CD14-positive monocyte (primary cell): ENCODE measurements at regions not wholly inside any gene's neighbourhood (a gene's known extent, or its start where the extent isn't known, plus 50 kb on each side); places are given as distances from the start of the nearest gene placed in this dataset.
"Not testable (repeated sequence)": the region's sequence is repeated elsewhere in the genome, so short reads cannot be mapped to it uniquely, and the experiment has no call there.

Source experiments
- DNase-seq, 3 donors: peaks; one replicate each; pipeline ENCODE4 v3.0.0-alpha.2; 2011 to 2022
- H2AFZ ChIP-seq: 2 replicates; pipeline ENCODE4 v1.6.0; 2012; ENCODE audit warnings: mild to moderate bottlenecking, low read depth, low read length, inconsistent platforms; ENCODE audit not compliant: insufficient read depth, poor library complexity, severe bottlenecking
- H3K27ac ChIP-seq, 2 donors: 1 replicate in 1 of 2; 2 replicates in 1 of 2; pipeline ENCODE4 v1.5.1; 2012 to 2013; ENCODE audit warnings: low read length in 2 of 2, control low read depth in 1 of 2, inconsistent platforms in 1 of 2, low read depth in 1 of 2, mild to moderate bottlenecking in 1 of 2
- H3K27me3 ChIP-seq, 2 donors: one replicate each; pipeline versions ENCODE4 v1.6.0 to v1.6.1; 2011 to 2013; ENCODE audit warnings: low read length in 2 of 2; ENCODE audit not compliant: control insufficient read depth in 2 of 2, insufficient read depth in 2 of 2
- H3K36me3 ChIP-seq, 2 donors: replicated peaks in 1 of 2; 1 replicate in 1 of 2; 2 replicates in 1 of 2; pipeline versions ENCODE4 v1.5.1 to v1.6.1; 2012 to 2013; ENCODE audit warnings: low read length in 2 of 2, control low read depth in 1 of 2, inconsistent platforms in 1 of 2, mild to moderate bottlenecking in 1 of 2; ENCODE audit not compliant: insufficient read depth in 2 of 2, control insufficient read depth in 1 of 2
- H3K4me1 ChIP-seq, 2 donors: 1 replicate in 1 of 2; 2 replicates in 1 of 2; pipeline versions ENCODE4 v1.5.1 to v1.6.1; 2012 to 2013; ENCODE audit warnings: low read length in 2 of 2, control low read depth in 1 of 2, inconsistent platforms in 1 of 2, mild to moderate bottlenecking in 1 of 2, moderate library complexity in 1 of 2; ENCODE audit not compliant: insufficient read depth in 2 of 2, control insufficient read depth in 1 of 2
- H3K4me2 ChIP-seq: replicated peaks from 2 replicates; pipeline ENCODE3; 2012; ENCODE audit warnings: low read length, moderate library complexity, mild to moderate bottlenecking; ENCODE audit not compliant: poor library complexity, severe bottlenecking; ENCODE audit errors: extremely low read depth
- H3K4me3 ChIP-seq, 3 experiments: fragments of 200-600 bp in 1 of 3; sonication (generic) in 1 of 3; replicated peaks in 1 of 3; 1 replicate in 2 of 3; 2 replicates in 1 of 3; pipeline ENCODE4 v1.5.1; 2011 to 2013; ENCODE audit warnings: low read length in 3 of 3, mild to moderate bottlenecking in 3 of 3, control low read depth in 2 of 3, low read depth in 2 of 3, inconsistent platforms in 1 of 3, moderate library complexity in 1 of 3
- H3K79me2 ChIP-seq: 2 replicates; pipeline ENCODE4 v1.6.0; 2012; ENCODE audit warnings: mild to moderate bottlenecking, control low read depth, inconsistent platforms, low read length, moderate library complexity; ENCODE audit not compliant: insufficient read depth
- H3K9ac ChIP-seq: 2 replicates; pipeline ENCODE4 v1.6.0; 2017; ENCODE audit warnings: low read length, mild to moderate bottlenecking; ENCODE audit not compliant: insufficient read depth, poor library complexity, severe bottlenecking
- H3K9me3 ChIP-seq, 2 donors: replicated peaks in 1 of 2; 1 replicate in 1 of 2; 2 replicates in 1 of 2; pipeline versions ENCODE4 v1.5.1 to v1.6.1; 2012 to 2013; ENCODE audit warnings: low read length in 2 of 2, control low read depth in 1 of 2; ENCODE audit not compliant: control insufficient read depth in 1 of 2, insufficient read depth in 1 of 2
- H4K20me1 ChIP-seq: 2 replicates; pipeline ENCODE4 v1.6.0; 2012; ENCODE audit warnings: mild to moderate bottlenecking, low read length, control low read depth, moderate library complexity; ENCODE audit not compliant: insufficient read depth
- H3K27ac Mint-ChIP-seq, 7 donors: one replicate each; pipeline ENCODE4 v1.8.0; 2020; ENCODE audit warnings: mild to moderate bottlenecking in 7 of 7, mixed read lengths in 7 of 7, moderate library complexity in 6 of 7, inconsistent platforms in 2 of 7
- H3K27me3 Mint-ChIP-seq, 3 donors: one replicate each; pipeline ENCODE4 v1.8.0; 2021 to 2022; ENCODE audit warnings: low read depth in 3 of 3, mild to moderate bottlenecking in 3 of 3, mixed read lengths in 3 of 3, moderate library complexity in 3 of 3, inconsistent platforms in 1 of 3
- H3K36me3 Mint-ChIP-seq, 2 donors: one replicate each; pipeline ENCODE4 v1.8.0; 2020; ENCODE audit warnings: mixed read lengths in 2 of 2, inconsistent platforms in 1 of 2, mild to moderate bottlenecking in 1 of 2
- H3K4me1 Mint-ChIP-seq: one replicate; pipeline ENCODE4 v1.8.0; 2020; ENCODE audit warnings: mild to moderate bottlenecking, mixed read lengths
- H3K4me3 Mint-ChIP-seq, 2 donors: one replicate each; pipeline ENCODE4 v1.8.0; 2020; ENCODE audit warnings: mild to moderate bottlenecking in 2 of 2, mixed read lengths in 2 of 2, moderate library complexity in 1 of 2
- H3K9me3 Mint-ChIP-seq, 7 donors: one replicate each; pipeline ENCODE4 v1.8.0; 2020 to 2022; ENCODE audit warnings: mixed read lengths in 7 of 7, mild to moderate bottlenecking in 6 of 7, moderate library complexity in 6 of 7, inconsistent platforms in 2 of 7
- WGBS: methylation state at CpG from one replicate; pipeline ENCODE4 v1.1.5; 2013; ENCODE audit warnings: missing lambda C conversion rate; ENCODE audit not compliant: insufficient coverage; 5-methylcytosine and 5-hydroxymethylcytosine counted together
- intact Hi-C, 2 donors: fragments of 100-400 bp; cut with micrococcal nuclease; formaldehyde crosslinking; loops; one replicate each; pipeline versions ENCODE4 v1.15.0 to v1.15.1; 2023

GRCh38 chr18:14336017-14336416, 203.8 kb upstream of the ZNF519 start:
- H3K27ac ChIP-seq, intact Hi-C loops, DNase-seq, H3K4me2 ChIP-seq, H4K20me1 ChIP-seq, H3K27me3 ChIP-seq, H2AFZ ChIP-seq, H3K4me3 Mint-ChIP-seq, H3K79me2 ChIP-seq, H3K27me3 Mint-ChIP-seq, H3K36me3 ChIP-seq, H3K4me3 ChIP-seq, H3K4me1 Mint-ChIP-seq, H3K27ac Mint-ChIP-seq, H3K4me1 ChIP-seq, H3K9ac ChIP-seq, H3K9me3 ChIP-seq, H3K36me3 Mint-ChIP-seq: not testable (repeated sequence)
- WGBS: 80% methylated on average over 6 of the region's 6 CpGs
- H3K9me3 Mint-ChIP-seq: peaks cover 7 to 13% (median 9%) of the 10 kb centered on the region in 7 donors

- H3K9me3 Mint-ChIP-seq, H3K27me3 Mint-ChIP-seq, H3K27ac Mint-ChIP-seq, H3K4me1 Mint-ChIP-seq, H3K4me2 ChIP-seq, DNase-seq, H3K79me2 ChIP-seq, intact Hi-C loops, H3K27ac ChIP-seq, H3K9me3 ChIP-seq, H4K20me1 ChIP-seq, H3K9ac ChIP-seq, H3K4me1 ChIP-seq, H2AFZ ChIP-seq, H3K4me3 ChIP-seq, H3K36me3 Mint-ChIP-seq, H3K27me3 ChIP-seq, H3K36me3 ChIP-seq, H3K4me3 Mint-ChIP-seq: not testable (repeated sequence)
- WGBS: 75% methylated on average over 2 of the region's 4 CpGs
Observed at GRCh38 chr18:14321217-14321616, 189.0 kb upstream of the ZNF519 start.

GRCh38 chr18:14301255-14301654, 169.0 kb upstream of the ZNF519 start:
- not testable (repeated sequence) for H3K9ac ChIP-seq, H3K4me3 ChIP-seq, H3K4me1 ChIP-seq, H3K9me3 ChIP-seq, H3K9me3 Mint-ChIP-seq, H2AFZ ChIP-seq, H3K36me3 Mint-ChIP-seq, H3K4me3 Mint-ChIP-seq, H3K27me3 ChIP-seq, H3K27ac Mint-ChIP-seq, H3K4me1 Mint-ChIP-seq, H3K79me2 ChIP-seq, H3K27me3 Mint-ChIP-seq, DNase-seq, H3K36me3 ChIP-seq, H4K20me1 ChIP-seq, H3K4me2 ChIP-seq, H3K27ac ChIP-seq
- intact Hi-C loops: loop anchor here in 1 of 2 donors (2.0 kb wide), 1 partner anchor 22 kb away; no protein-coding TSS in a partner anchor
- WGBS: 98% methylated on average over 4 of the region's 7 CpGs

- H3K4me1 Mint-ChIP-seq, H3K4me1 ChIP-seq, H2AFZ ChIP-seq, H4K20me1 ChIP-seq, H3K27me3 Mint-ChIP-seq, H3K9ac ChIP-seq, H3K79me2 ChIP-seq, H3K27me3 ChIP-seq, H3K36me3 ChIP-seq, DNase-seq, H3K4me3 ChIP-seq, H3K27ac Mint-ChIP-seq, H3K9me3 ChIP-seq, intact Hi-C loops, H3K4me3 Mint-ChIP-seq, H3K36me3 Mint-ChIP-seq, H3K27ac ChIP-seq, H3K4me2 ChIP-seq: not testable (repeated sequence)
- H3K9me3 Mint-ChIP-seq: peaks cover 0 to 11% (median 2%) of the 10 kb centered on the region in 7 donors
- no CpG with 5 or more reads among the region's 3 CpGs for WGBS
Observed at GRCh38 chr18:14295081-14295480, 162.8 kb upstream of the ZNF519 start.
